Hepatic stellate cell (primary cell): ENCODE measurements at regions not wholly inside any gene's neighbourhood (a gene's known extent, or its start where the extent isn't known, plus 50 kb on each side); places are given as distances from the start of the nearest gene placed in this dataset.

Experiments
- DNase-seq: peaks from one replicate; pipeline ENCODE4 v3.0.0; 2011; ENCODE audit warnings: low spot score

- DNase-seq = no peak
Observed at GRCh38 chr18:34594266-34594665, 115.8 kb upstream of the DTNA start.

DNA sequence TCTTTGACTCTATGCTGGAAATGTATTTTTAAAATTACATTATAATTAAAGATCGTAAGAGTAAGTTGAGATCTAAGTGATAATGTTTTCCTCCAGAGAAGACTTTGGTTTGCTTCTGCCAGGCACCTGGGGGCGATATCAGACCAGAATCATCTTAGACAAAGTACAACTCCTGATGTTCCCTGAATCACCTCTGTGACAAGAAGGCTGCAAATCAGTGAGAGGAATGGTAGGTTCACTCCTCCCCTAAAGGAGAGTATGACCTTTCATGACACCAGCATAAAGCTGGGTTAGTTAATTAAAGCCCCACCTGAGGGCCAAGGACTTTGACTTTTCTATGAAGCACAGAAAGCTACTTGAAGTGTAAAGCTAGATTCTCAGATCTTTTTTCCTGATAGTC lies 114.4 kb upstream of the DTNA start:
- no peak for DNase-seq

- no peak for DNase-seq
Observed at GRCh38 chr18:34598120-34598635, 111.9 kb upstream of the DTNA start.

GRCh38 chr18:34600158-34600557 lies 109.9 kb upstream of the DTNA start:
- no peak for DNase-seq

GRCh38 chr18:34600874-34601656 lies 109.0 kb upstream of the DTNA start:
- no peak for DNase-seq

GRCh38 chr18:34604591-34604990 lies 105.5 kb upstream of the DTNA start:
- DNase-seq = no peak

DNA sequence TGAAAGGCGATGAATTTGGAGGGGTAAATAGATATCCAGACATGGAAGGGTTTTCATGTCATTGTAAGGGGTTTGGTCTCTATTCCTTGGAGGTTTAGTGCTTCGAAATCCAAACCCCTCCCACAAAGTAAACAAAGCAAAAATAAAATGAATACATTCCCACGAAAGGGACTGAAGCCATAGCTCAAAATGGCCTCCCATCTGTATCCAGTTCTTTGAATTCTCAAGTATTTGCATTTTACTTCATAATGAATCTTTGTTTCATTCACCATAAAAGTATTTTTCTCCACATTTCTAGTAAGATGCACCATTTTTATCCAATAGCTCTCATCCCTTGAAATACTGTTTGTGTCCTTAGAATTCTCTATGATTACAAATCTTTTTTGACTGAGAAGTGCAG lies 103.2 kb upstream of the DTNA start:
- no peak for DNase-seq

- no peak for DNase-seq
Observed at GRCh38 chr18:34608064-34608463, 102.0 kb upstream of the DTNA start.

- DNase-seq = no peak
Observed at GRCh38 chr18:34609986-34610648, 100.0 kb upstream of the DTNA start.

- no peak for DNase-seq
Observed at GRCh38 chr18:34611904-34612303, 98.2 kb upstream of the DTNA start.

GRCh38 chr18:34620258-34620861 lies 89.7 kb upstream of the DTNA start:
- DNase-seq = no peak

- no peak for DNase-seq
Observed at GRCh38 chr18:34623557-34623956, 86.5 kb upstream of the DTNA start.

- no peak for DNase-seq
Observed at GRCh38 chr18:34624551-34624950, 85.5 kb upstream of the DTNA start.

GRCh38 chr18:34626404-34627136 lies 83.5 kb upstream of the DTNA start:
- DNase-seq = no peak

GRCh38 chr18:34627137-34627920 lies 82.8 kb upstream of the DTNA start:
- no peak for DNase-seq

GRCh38 chr18:34631093-34631966 lies 78.8 kb upstream of the DTNA start:
- DNase-seq = no peak

- no peak for DNase-seq
Observed at GRCh38 chr18:34632321-34632720, 77.8 kb upstream of the DTNA start.

DNA sequence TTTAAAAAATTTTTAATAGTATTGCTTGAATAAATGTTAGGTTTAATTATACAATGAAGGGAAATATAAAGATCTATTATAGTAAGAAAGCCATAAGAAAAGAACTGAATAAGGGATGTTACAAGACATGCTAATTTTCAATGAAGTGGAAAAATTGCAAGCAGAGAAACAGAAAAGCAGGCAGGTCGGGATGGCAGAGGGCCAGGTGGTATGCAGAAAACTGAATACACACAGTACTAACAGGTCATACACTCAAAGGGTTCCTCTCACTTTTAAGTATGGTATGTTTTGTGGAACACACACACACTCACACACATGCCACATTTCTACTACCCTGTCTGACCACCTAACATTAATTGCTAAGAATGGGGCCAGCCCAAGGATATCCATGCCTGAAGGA lies 76.7 kb upstream of the DTNA start:
- DNase-seq = no peak

DNA sequence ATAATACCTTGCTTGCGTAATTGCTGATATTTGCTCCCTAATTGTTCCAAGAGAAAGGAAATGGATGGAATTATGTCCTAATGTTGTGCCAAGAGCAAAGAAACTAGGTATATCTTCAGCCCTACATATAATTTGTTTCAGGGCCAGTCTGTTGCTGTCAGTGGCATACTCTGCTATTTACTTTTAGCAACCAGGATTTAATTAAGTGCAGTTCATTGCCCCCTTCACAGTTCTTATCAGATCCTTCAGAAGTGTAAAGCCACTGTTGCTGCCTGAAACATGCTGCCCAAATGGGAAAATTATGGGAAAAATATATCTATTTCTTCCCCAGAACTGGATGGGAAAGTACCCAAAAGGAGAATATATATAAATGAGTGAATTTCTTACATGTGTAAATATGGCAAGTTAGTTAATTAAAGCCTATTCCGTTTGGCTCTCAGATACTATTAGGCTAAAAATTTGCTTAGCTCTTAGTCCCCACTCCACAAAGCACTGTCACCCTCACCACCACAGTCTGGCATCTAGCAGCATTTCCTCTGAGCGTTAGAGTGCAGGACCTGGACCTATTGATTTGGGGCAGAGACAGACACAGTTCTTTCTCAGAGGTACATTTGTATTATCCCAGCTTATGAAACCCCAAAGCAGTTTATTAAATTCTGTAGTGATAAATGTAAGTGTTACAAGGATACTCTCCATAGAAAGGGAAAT lies 72.8 kb upstream of the DTNA start:
- no peak for DNase-seq

GRCh38 chr18:34639687-34640086 lies 70.4 kb upstream of the DTNA start:
- no peak for DNase-seq
